HCT116 (cell line): ENCODE measurements at regions not wholly inside any gene's neighbourhood (a gene's known extent, or its start where the extent isn't known, plus 50 kb on each side); places are given as distances from the start of the nearest gene placed in this dataset.

Experiments
- CTCF ChIP-seq, 3 experiments: fragments of 200-600 bp in 1 of 3; sonication (generic) in 1 of 3; IDR thresholded peaks in 2 of 3; conservative IDR thresholded peaks in 1 of 3; 2 replicates each; pipeline ENCODE4 v1.5.1; 2012 to 2017; ENCODE audit warnings: low read depth in 2 of 3, low read length in 2 of 3, antibody characterized with exemption in 1 of 3, borderline replicate concordance in 1 of 3, control low read depth in 1 of 3, mild to moderate bottlenecking in 1 of 3, mixed read lengths in 1 of 3, mixed run types in 1 of 3, moderate library complexity in 1 of 3; ENCODE audit not compliant: insufficient read depth in 1 of 3
- EZH2 ChIP-seq: fragments of 200-600 bp; sonication (generic); IDR thresholded peaks from 2 replicates; pipeline ENCODE4 v1.6.1; 2017; ENCODE audit warnings: antibody characterized with exemption, mixed run types
- EZH2phosphoT487 ChIP-seq: fragments of 200-600 bp; IDR thresholded peaks from 2 replicates; pipeline ENCODE4 v1.6.1; 2018; ENCODE audit warnings: antibody characterized with exemption, borderline replicate concordance
- POLR2A ChIP-seq: IDR thresholded peaks from 2 replicates; pipeline ENCODE4 v1.7.0; 2011; ENCODE audit warnings: borderline replicate concordance; ENCODE audit not compliant: insufficient read depth, insufficient read length; ENCODE audit errors: extremely low read depth
- POLR2AphosphoS5 ChIP-seq: IDR thresholded peaks from 2 replicates; pipeline ENCODE4 v1.6.1; 2011; ENCODE audit warnings: mild to moderate bottlenecking, low read depth, low read length, moderate library complexity
- RAD21 ChIP-seq: IDR thresholded peaks from 2 replicates; pipeline ENCODE4 v1.6.1; 2012; ENCODE audit warnings: low read depth, mild to moderate bottlenecking
- TCF7L2 ChIP-seq: IDR thresholded peaks from 2 replicates; pipeline ENCODE4 v1.7.0; 2011; ENCODE audit warnings: borderline replicate concordance, inconsistent platforms; ENCODE audit not compliant: insufficient read depth, insufficient read length; ENCODE audit errors: extremely low read depth
- YY1 ChIP-seq: IDR thresholded peaks from 2 replicates; pipeline ENCODE4 v1.6.1; 2011; ENCODE audit warnings: low read length, low read depth, moderate library complexity, mild to moderate bottlenecking; ENCODE audit not compliant: insufficient replicate concordance; ENCODE audit errors: extremely low read depth
- TF ChIP-seq, protein P1 (sequence below): IDR thresholded peaks from 2 replicates; pipeline ENCODE4 v1.6.1; 2012
- TF ChIP-seq, protein P2 (sequence below): IDR thresholded peaks from 2 replicates; pipeline ENCODE4 v1.6.1; 2012; ENCODE audit warnings: low read depth

- TF ChIP-seq CTCF (IDR thresholded peaks at IDR 0.05 in 2 of 3, conservative IDR thresholded peaks at IDR 0.05 in 1 of 3; ENCODE audit: borderline replicate concordance in 1 of 3, insufficient read depth in 1 of 3, low read depth in 2 of 3, low read length in 2 of 3): no peak
- no peak for TF ChIP-seq TCF7L2
- TF ChIP-seq EZH2: no peak
- TF ChIP-seq POLR2AphosphoS5: no peak
- no peak for TF ChIP-seq RAD21
- TF ChIP-seq EZH2phosphoT487: no peak
- TF ChIP-seq YY1: no peak
- TF ChIP-seq, protein P1, sequence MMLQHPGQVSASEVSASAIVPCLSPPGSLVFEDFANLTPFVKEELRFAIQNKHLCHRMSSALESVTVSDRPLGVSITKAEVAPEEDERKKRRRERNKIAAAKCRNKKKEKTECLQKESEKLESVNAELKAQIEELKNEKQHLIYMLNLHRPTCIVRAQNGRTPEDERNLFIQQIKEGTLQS: no peak
- TF ChIP-seq, protein P2, sequence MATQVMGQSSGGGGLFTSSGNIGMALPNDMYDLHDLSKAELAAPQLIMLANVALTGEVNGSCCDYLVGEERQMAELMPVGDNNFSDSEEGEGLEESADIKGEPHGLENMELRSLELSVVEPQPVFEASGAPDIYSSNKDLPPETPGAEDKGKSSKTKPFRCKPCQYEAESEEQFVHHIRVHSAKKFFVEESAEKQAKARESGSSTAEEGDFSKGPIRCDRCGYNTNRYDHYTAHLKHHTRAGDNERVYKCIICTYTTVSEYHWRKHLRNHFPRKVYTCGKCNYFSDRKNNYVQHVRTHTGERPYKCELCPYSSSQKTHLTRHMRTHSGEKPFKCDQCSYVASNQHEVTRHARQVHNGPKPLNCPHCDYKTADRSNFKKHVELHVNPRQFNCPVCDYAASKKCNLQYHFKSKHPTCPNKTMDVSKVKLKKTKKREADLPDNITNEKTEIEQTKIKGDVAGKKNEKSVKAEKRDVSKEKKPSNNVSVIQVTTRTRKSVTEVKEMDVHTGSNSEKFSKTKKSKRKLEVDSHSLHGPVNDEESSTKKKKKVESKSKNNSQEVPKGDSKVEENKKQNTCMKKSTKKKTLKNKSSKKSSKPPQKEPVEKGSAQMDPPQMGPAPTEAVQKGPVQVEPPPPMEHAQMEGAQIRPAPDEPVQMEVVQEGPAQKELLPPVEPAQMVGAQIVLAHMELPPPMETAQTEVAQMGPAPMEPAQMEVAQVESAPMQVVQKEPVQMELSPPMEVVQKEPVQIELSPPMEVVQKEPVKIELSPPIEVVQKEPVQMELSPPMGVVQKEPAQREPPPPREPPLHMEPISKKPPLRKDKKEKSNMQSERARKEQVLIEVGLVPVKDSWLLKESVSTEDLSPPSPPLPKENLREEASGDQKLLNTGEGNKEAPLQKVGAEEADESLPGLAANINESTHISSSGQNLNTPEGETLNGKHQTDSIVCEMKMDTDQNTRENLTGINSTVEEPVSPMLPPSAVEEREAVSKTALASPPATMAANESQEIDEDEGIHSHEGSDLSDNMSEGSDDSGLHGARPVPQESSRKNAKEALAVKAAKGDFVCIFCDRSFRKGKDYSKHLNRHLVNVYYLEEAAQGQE: no peak
- no peak for TF ChIP-seq POLR2A
Observed at GRCh38 chr21:17114045-17114444, 398.8 kb upstream of the CXADR start.
